SK-N-SH (cell line): ENCODE measurements at regions not wholly inside any gene's neighbourhood (a gene's known extent, or its start where the extent isn't known, plus 50 kb on each side); places are given as distances from the start of the nearest gene placed in this dataset.
A peak's percentile ranks its signal among the peaks of the same experiment; 100 is the strongest.

Experiments used
- CTCF ChIA-PET: fragments of 300-600, 350-600 bp; formaldehyde crosslinking; extraction: SDS; loops from one replicate; lab custom pipeline; 2021; lab: Yijun Ruan, JAX
- POLR2A ChIA-PET: fragments of 350-600 bp; sonication (Branson Sonifier 250); formaldehyde crosslinking; extraction: SDS; loops from one replicate; lab custom pipeline; 2020; ENCODE audit warnings: antibody characterized with exemption, inconsistent platforms; lab: Yijun Ruan, JAX
- DNase-seq: peaks from one replicate; pipeline ENCODE4 v3.0.0; 2012
- H2AFZ ChIP-seq: fragments of 200-600 bp; sonication (generic); 2 replicates; pipeline ENCODE4 v1.8.1; 2016; ENCODE audit warnings: antibody characterized with exemption, mild to moderate bottlenecking, low read depth
- H3F3A ChIP-seq: fragments of 200-600 bp; sonication (generic); replicated peaks from 2 replicates; pipeline ENCODE3; 2016; ENCODE audit warnings: antibody characterized with exemption, mild to moderate bottlenecking; ENCODE audit not compliant: insufficient read depth
- H3K27ac ChIP-seq, 2 experiments: fragments of 200-500 bp in 1 of 2; fragments of 200-600 bp in 1 of 2; sonication (Bioruptor generic) in 1 of 2; sonication (generic), shearing (Covaris generic) in 1 of 2; 2 replicates each; pipeline versions ENCODE4 v1.5.1 to v1.6.1; 2014 to 2016; ENCODE audit warnings: low read depth in 2 of 2, inconsistent platforms in 1 of 2, low read length in 1 of 2, mild to moderate bottlenecking in 1 of 2, mixed read lengths in 1 of 2
- H3K27me3 ChIP-seq: fragments of 200-600 bp; sonication (generic), shearing (Covaris generic); 2 replicates; pipeline ENCODE4 v1.6.1; 2016; ENCODE audit warnings: mixed run types; ENCODE audit not compliant: insufficient read depth
- H3K36me3 ChIP-seq, 2 experiments: fragments of 200-500 bp in 1 of 2; fragments of 200-600 bp in 1 of 2; sonication (Bioruptor generic) in 1 of 2; sonication (generic) in 1 of 2; replicated peaks in 1 of 2; 2 replicates each; pipeline versions ENCODE3 to v1.5.1; 2014 to 2016; ENCODE audit warnings: low read length in 1 of 2, mild to moderate bottlenecking in 1 of 2; ENCODE audit not compliant: insufficient read depth in 2 of 2, control insufficient read depth in 1 of 2
- H3K4me1 ChIP-seq, 2 experiments: fragments of 200-500 bp in 1 of 2; fragments of 200-600 bp in 1 of 2; sonication (Bioruptor generic) in 1 of 2; sonication (generic), shearing (Covaris generic) in 1 of 2; 2 replicates each; pipeline versions ENCODE4 v1.5.1 to v1.6.1; 2014 to 2016; ENCODE audit warnings: low read depth in 1 of 2, low read length in 1 of 2, mixed run types in 1 of 2; ENCODE audit not compliant: insufficient read depth in 2 of 2, control insufficient read depth in 1 of 2
- H3K4me2 ChIP-seq: fragments of 200-600 bp; sonication (generic), shearing (Covaris generic); 2 replicates; pipeline ENCODE4 v1.6.1; 2017; ENCODE audit warnings: mixed run types
- H3K4me3 ChIP-seq, 2 experiments: fragments of 200-500 bp in 1 of 2; fragments of 200-600 bp in 1 of 2; sonication (Bioruptor generic) in 1 of 2; sonication (generic), shearing (Covaris generic) in 1 of 2; 2 replicates each; pipeline versions ENCODE4 v1.5.1 to v1.8.1; 2014 to 2016; ENCODE audit warnings: low read depth in 2 of 2, inconsistent platforms in 1 of 2, low read length in 1 of 2, mild to moderate bottlenecking in 1 of 2, mixed read lengths in 1 of 2, moderate library complexity in 1 of 2
- H3K79me2 ChIP-seq: fragments of 200-600 bp; sonication (generic); 2 replicates; pipeline ENCODE4 v1.8.1; 2017; ENCODE audit warnings: mild to moderate bottlenecking; ENCODE audit not compliant: insufficient read depth
- H3K9ac ChIP-seq: fragments of 200-600 bp; sonication (generic); 2 replicates; pipeline ENCODE4 v1.6.1; 2017; ENCODE audit warnings: mixed run types
- H3K9me2 ChIP-seq: fragments of 200-600 bp; sonication (generic); 2 replicates; pipeline ENCODE4 v1.6.1; 2017; ENCODE audit warnings: mixed run types
- H3K9me3 ChIP-seq: fragments of 200-600 bp; sonication (generic); 2 replicates; pipeline ENCODE4 v1.6.1; 2017; ENCODE audit warnings: mixed run types, mild to moderate bottlenecking, moderate library complexity
- H4K20me1 ChIP-seq: fragments of 200-600 bp; sonication (generic); 2 replicates; pipeline ENCODE4 v1.6.1; 2017; ENCODE audit warnings: mild to moderate bottlenecking, mixed run types; ENCODE audit not compliant: insufficient read depth
- CHD2 ChIP-seq: fragments of 150-350 bp; IDR thresholded peaks from 2 replicates; pipeline ENCODE4 v1.6.1; 2018; ENCODE audit warnings: low read length; ENCODE audit not compliant: partially characterized antibody
- CTCF ChIP-seq: fragments of 200-600 bp; sonication (generic); IDR thresholded peaks from 2 replicates; pipeline ENCODE4 v1.6.1; 2017; ENCODE audit warnings: antibody characterized with exemption, mild to moderate bottlenecking, moderate library complexity
- EZH2phosphoT487 ChIP-seq: fragments of 200-600 bp; sonication (generic); IDR thresholded peaks from 2 replicates; pipeline ENCODE4 v1.6.1; 2017; ENCODE audit warnings: low read depth, mixed run types, mild to moderate bottlenecking, antibody characterized with exemption, moderate library complexity, borderline replicate concordance
- FOXM1 ChIP-seq: IDR thresholded peaks from 2 replicates; pipeline ENCODE4 v1.4.0; 2012; ENCODE audit warnings: low read depth, mild to moderate bottlenecking
- GABPA ChIP-seq: IDR thresholded peaks from 2 replicates; pipeline ENCODE4 v1.4.0; 2012; ENCODE audit warnings: low read depth, mild to moderate bottlenecking
- JUND ChIP-seq: IDR thresholded peaks from 2 replicates; pipeline ENCODE4 v1.4.0; 2012
- MEF2A ChIP-seq: IDR thresholded peaks from 2 replicates; pipeline ENCODE4 v1.4.0; 2012; ENCODE audit warnings: low read depth, borderline replicate concordance
- NFIC ChIP-seq: IDR thresholded peaks from 2 replicates; pipeline ENCODE4 v1.4.0; 2012; ENCODE audit warnings: borderline replicate concordance
- NRF1 ChIP-seq: IDR thresholded peaks from 2 replicates; pipeline ENCODE4 v1.6.1; 2012; ENCODE audit warnings: low read depth, mild to moderate bottlenecking, low read length
- PBX3 ChIP-seq: IDR thresholded peaks from 2 replicates; pipeline ENCODE4; 2012
- RAD21 ChIP-seq: IDR thresholded peaks from 2 replicates; pipeline ENCODE4 v1.6.1; 2012; ENCODE audit warnings: mild to moderate bottlenecking, low read length
- RCOR1 ChIP-seq: fragments of 150-350 bp; IDR thresholded peaks from 2 replicates; pipeline ENCODE4 v1.6.1; 2017; ENCODE audit warnings: antibody characterized with exemption, low read length
- RFX5 ChIP-seq: IDR thresholded peaks from 2 replicates; pipeline ENCODE4 v1.6.1; 2012; ENCODE audit warnings: mild to moderate bottlenecking, improper control_type of control experiment, low read length
- RXRA ChIP-seq: IDR thresholded peaks from 2 replicates; pipeline ENCODE4 v1.4.0; 2012; ENCODE audit warnings: low read depth, mild to moderate bottlenecking, borderline replicate concordance
- TAF1 ChIP-seq: IDR thresholded peaks from 2 replicates; pipeline ENCODE4 v1.6.1; 2012; ENCODE audit warnings: low read depth, mild to moderate bottlenecking, low read length, moderate library complexity, borderline replicate concordance
- TEAD4 ChIP-seq: IDR thresholded peaks from 2 replicates; pipeline ENCODE4 v1.4.0; 2012; ENCODE audit warnings: mild to moderate bottlenecking, borderline replicate concordance; ENCODE audit not compliant: insufficient read depth
- USF2 ChIP-seq: fragments of 150-350 bp; IDR thresholded peaks from 2 replicates; pipeline ENCODE4 v1.6.1; 2017; ENCODE audit warnings: antibody characterized with exemption, low read length, low read depth, borderline replicate concordance
- YY1 ChIP-seq: IDR thresholded peaks from 2 replicates; pipeline ENCODE4 v1.4.0; 2012; ENCODE audit warnings: low read depth, mild to moderate bottlenecking
- WGBS: methylation state at CpG from one replicate; pipeline ENCODE4 v1.1.6; 2017; ENCODE audit warnings: low lambda C conversion rate; 5-methylcytosine and 5-hydroxymethylcytosine counted together
- TF ChIP-seq, protein P1 (sequence below): IDR thresholded peaks from 2 replicates; pipeline ENCODE4 v1.6.1; 2012; ENCODE audit warnings: mild to moderate bottlenecking, low read depth, low read length, moderate library complexity
- TF ChIP-seq, protein P2 (sequence below): IDR thresholded peaks from 2 replicates; pipeline ENCODE4 v1.4.0; 2012; ENCODE audit warnings: low read depth

GRCh38 chr1:228958741-228959140 lies 223.5 kb downstream of the RHOU start:
- DNase-seq = no peak
- no peak for TF ChIP-seq MEF2A
- no peak for TF ChIP-seq USF2
- TF ChIP-seq JUND = no peak
- no peak for TF ChIP-seq EZH2phosphoT487
- TF ChIP-seq RAD21 = no peak
- TF ChIP-seq CHD2 = no peak
- no peak for TF ChIP-seq GABPA
- TF ChIP-seq NRF1 = no peak
- no peak for TF ChIP-seq PBX3
- no peak for TF ChIP-seq RFX5
- no peak for TF ChIP-seq TAF1
- TF ChIP-seq YY1 = no peak
- no peak for TF ChIP-seq RCOR1
- TF ChIP-seq, protein P1, sequence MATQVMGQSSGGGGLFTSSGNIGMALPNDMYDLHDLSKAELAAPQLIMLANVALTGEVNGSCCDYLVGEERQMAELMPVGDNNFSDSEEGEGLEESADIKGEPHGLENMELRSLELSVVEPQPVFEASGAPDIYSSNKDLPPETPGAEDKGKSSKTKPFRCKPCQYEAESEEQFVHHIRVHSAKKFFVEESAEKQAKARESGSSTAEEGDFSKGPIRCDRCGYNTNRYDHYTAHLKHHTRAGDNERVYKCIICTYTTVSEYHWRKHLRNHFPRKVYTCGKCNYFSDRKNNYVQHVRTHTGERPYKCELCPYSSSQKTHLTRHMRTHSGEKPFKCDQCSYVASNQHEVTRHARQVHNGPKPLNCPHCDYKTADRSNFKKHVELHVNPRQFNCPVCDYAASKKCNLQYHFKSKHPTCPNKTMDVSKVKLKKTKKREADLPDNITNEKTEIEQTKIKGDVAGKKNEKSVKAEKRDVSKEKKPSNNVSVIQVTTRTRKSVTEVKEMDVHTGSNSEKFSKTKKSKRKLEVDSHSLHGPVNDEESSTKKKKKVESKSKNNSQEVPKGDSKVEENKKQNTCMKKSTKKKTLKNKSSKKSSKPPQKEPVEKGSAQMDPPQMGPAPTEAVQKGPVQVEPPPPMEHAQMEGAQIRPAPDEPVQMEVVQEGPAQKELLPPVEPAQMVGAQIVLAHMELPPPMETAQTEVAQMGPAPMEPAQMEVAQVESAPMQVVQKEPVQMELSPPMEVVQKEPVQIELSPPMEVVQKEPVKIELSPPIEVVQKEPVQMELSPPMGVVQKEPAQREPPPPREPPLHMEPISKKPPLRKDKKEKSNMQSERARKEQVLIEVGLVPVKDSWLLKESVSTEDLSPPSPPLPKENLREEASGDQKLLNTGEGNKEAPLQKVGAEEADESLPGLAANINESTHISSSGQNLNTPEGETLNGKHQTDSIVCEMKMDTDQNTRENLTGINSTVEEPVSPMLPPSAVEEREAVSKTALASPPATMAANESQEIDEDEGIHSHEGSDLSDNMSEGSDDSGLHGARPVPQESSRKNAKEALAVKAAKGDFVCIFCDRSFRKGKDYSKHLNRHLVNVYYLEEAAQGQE = no peak
- TF ChIP-seq, protein P2, sequence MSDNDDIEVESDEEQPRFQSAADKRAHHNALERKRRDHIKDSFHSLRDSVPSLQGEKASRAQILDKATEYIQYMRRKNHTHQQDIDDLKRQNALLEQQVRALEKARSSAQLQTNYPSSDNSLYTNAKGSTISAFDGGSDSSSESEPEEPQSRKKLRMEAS = no peak
- no peak for TF ChIP-seq FOXM1
- no peak for TF ChIP-seq CTCF
- no peak for TF ChIP-seq TEAD4
- TF ChIP-seq NFIC = no peak
- TF ChIP-seq RXRA = no peak
- H3K27me3 ChIP-seq = no peaks in the 10 kb centered on the region
- no peak overlapping the region for H3K4me3 ChIP-seq
- H3K36me3 ChIP-seq = no peaks in the 10 kb centered on the region
- H3F3A ChIP-seq = peaks cover 3% of the 10 kb centered on the region
- H3K9me3 ChIP-seq = 0 out of 2 replicates have a peak, but pooled peaks cover 4% of the 10 kb centered on the region
- ChIA-PET CTCF (no interaction called here), POLR2A (no interaction called here)
- peaks cover under 1 to 5% of the 10 kb centered on the region in 2 experiments; a peak in 2 of 4 replicates for H3K4me1 ChIP-seq
- no peaks in the 10 kb centered on the region for H3K9me2 ChIP-seq
- no peak overlapping the region for H3K4me2 ChIP-seq
- no peaks in the 10 kb centered on the region for H3K79me2 ChIP-seq
- 0 out of 2 replicates have a peak overlapping the region, but pooled peaks have one; percentile 36 for H2AFZ ChIP-seq
- H3K9ac ChIP-seq = no peak overlapping the region
- no peak overlapping the region for H3K27ac ChIP-seq
- WGBS = 93% methylated on average over 2 of the region's 2 CpGs
- no peaks in the 10 kb centered on the region for H4K20me1 ChIP-seq
